Mesenchymal stem cell (in vitro differentiated cells and primary cell): ENCODE measurements at regions not wholly inside any gene's neighbourhood (a gene's known extent, or its start where the extent isn't known, plus 50 kb on each side); places are given as distances from the start of the nearest gene placed in this dataset.

ENCODE experiments used
- DNase-seq: peaks from one replicate; pipeline ENCODE4 v3.0.0-alpha.2; 2013
- H2AFZ ChIP-seq: one replicate; pipeline ENCODE4 v1.6.1; 2013; ENCODE audit warnings: low read depth, mild to moderate bottlenecking, control low read depth, inconsistent platforms, low read length, moderate library complexity
- H2AK5ac ChIP-seq: 2 replicates; pipeline ENCODE4 v1.6.1; 2013; ENCODE audit warnings: low read length, moderate library complexity, mild to moderate bottlenecking, inconsistent platforms; ENCODE audit not compliant: severe bottlenecking
- H2BK120ac ChIP-seq: one replicate; pipeline ENCODE4 v1.6.1; 2013; ENCODE audit warnings: low read depth, mild to moderate bottlenecking, inconsistent platforms, low read length, moderate library complexity
- H2BK12ac ChIP-seq, 2 experiments: one replicate each; pipeline ENCODE4 v1.6.1; 2013; ENCODE audit warnings: inconsistent platforms in 2 of 2, low read length in 2 of 2, mild to moderate bottlenecking in 2 of 2, moderate library complexity in 2 of 2, control low read depth in 1 of 2
- H2BK15ac ChIP-seq: one replicate; pipeline ENCODE4 v1.6.1; 2013; ENCODE audit warnings: mild to moderate bottlenecking, low read depth, inconsistent platforms; ENCODE audit not compliant: poor library complexity, severe bottlenecking
- H2BK5ac ChIP-seq: 2 replicates; pipeline ENCODE4 v1.6.1; 2013; ENCODE audit warnings: low read depth, mild to moderate bottlenecking, low read length, control low read depth, inconsistent platforms; ENCODE audit not compliant: poor library complexity, severe bottlenecking
- H3K14ac ChIP-seq, 2 experiments: one replicate each; pipeline ENCODE4 v1.6.1; 2013; ENCODE audit warnings: inconsistent platforms in 2 of 2, low read length in 2 of 2, control low read depth in 1 of 2, mild to moderate bottlenecking in 1 of 2, moderate library complexity in 1 of 2
- H3K18ac ChIP-seq, 2 experiments: one replicate each; pipeline ENCODE4 v1.6.1; 2013; ENCODE audit warnings: inconsistent platforms in 2 of 2, low read length in 2 of 2, control low read depth in 1 of 2, low read depth in 1 of 2, mild to moderate bottlenecking in 1 of 2
- H3K23ac ChIP-seq, 2 experiments: one replicate each; pipeline ENCODE4 v1.6.1; 2013; ENCODE audit warnings: inconsistent platforms in 2 of 2, low read length in 2 of 2, mild to moderate bottlenecking in 2 of 2, moderate library complexity in 2 of 2, control low read depth in 1 of 2
- H3K27ac ChIP-seq: 2 replicates; pipeline ENCODE4 v1.5.1; 2013; ENCODE audit warnings: mild to moderate bottlenecking, moderate library complexity, low read length, control low read depth, inconsistent platforms; ENCODE audit not compliant: poor library complexity, severe bottlenecking
- H3K27me3 ChIP-seq, 2 experiments: 2 replicates each; pipeline versions ENCODE4 v1.6.1 to v1.7.0; 2013; ENCODE audit warnings: low read length in 2 of 2, mild to moderate bottlenecking in 2 of 2, moderate library complexity in 2 of 2, control low read depth in 1 of 2, inconsistent platforms in 1 of 2; ENCODE audit not compliant: control insufficient read depth in 1 of 2, insufficient read depth in 1 of 2
- H3K36me3 ChIP-seq, 2 experiments: 2 replicates each; pipeline versions ENCODE4 v1.6.1 to v1.7.0; 2013; ENCODE audit warnings: low read length in 2 of 2, control low read depth in 1 of 2, inconsistent platforms in 1 of 2, low read depth in 1 of 2, mild to moderate bottlenecking in 1 of 2; ENCODE audit not compliant: insufficient read depth in 2 of 2, control insufficient read depth in 1 of 2
- H3K4ac ChIP-seq, 2 experiments: one replicate each; pipeline ENCODE4 v1.6.1; 2013; ENCODE audit warnings: inconsistent platforms in 2 of 2, low read length in 2 of 2, mild to moderate bottlenecking in 2 of 2, moderate library complexity in 2 of 2, control low read depth in 1 of 2, low read depth in 1 of 2
- H3K4me1 ChIP-seq: 2 replicates; pipeline ENCODE4 v1.6.1; 2013; ENCODE audit warnings: low read depth, low read length, control low read depth; ENCODE audit not compliant: control insufficient read depth, insufficient read depth
- H3K4me2 ChIP-seq: 2 replicates; pipeline ENCODE4 v1.6.1; 2013; ENCODE audit warnings: low read length, mild to moderate bottlenecking, inconsistent platforms; ENCODE audit not compliant: poor library complexity, severe bottlenecking
- H3K4me3 ChIP-seq, 2 experiments: 2 replicates each; pipeline versions ENCODE4 v1.5.1 to v1.7.0; 2013; ENCODE audit warnings: low read length in 2 of 2, mild to moderate bottlenecking in 2 of 2, control low read depth in 1 of 2, low read depth in 1 of 2; ENCODE audit not compliant: insufficient read depth in 1 of 2
- H3K79me1 ChIP-seq: replicated peaks from 2 replicates; pipeline ENCODE4 v1.6.1; 2013; ENCODE audit warnings: mild to moderate bottlenecking, control low read depth, low read length, inconsistent platforms; ENCODE audit not compliant: poor library complexity, severe bottlenecking
- H3K9ac ChIP-seq: 2 replicates; pipeline ENCODE4 v1.7.0; 2013; ENCODE audit warnings: mild to moderate bottlenecking, low read length, moderate library complexity
- H3K9me3 ChIP-seq: 2 replicates; pipeline ENCODE4 v1.7.0; 2013; ENCODE audit warnings: mild to moderate bottlenecking, low read length; ENCODE audit not compliant: control insufficient read depth
- H4K8ac ChIP-seq: one replicate; pipeline ENCODE4 v1.6.1; 2013; ENCODE audit warnings: inconsistent platforms, mild to moderate bottlenecking, low read length, moderate library complexity
- H4K91ac ChIP-seq: one replicate; pipeline ENCODE4 v1.6.1; 2013; ENCODE audit warnings: mild to moderate bottlenecking, low read length, inconsistent platforms
- WGBS: methylation state at CpG from one replicate; pipeline ENCODE4 v1.1.7; 2013; ENCODE audit warnings: mixed read lengths; 5-methylcytosine and 5-hydroxymethylcytosine counted together

DNA sequence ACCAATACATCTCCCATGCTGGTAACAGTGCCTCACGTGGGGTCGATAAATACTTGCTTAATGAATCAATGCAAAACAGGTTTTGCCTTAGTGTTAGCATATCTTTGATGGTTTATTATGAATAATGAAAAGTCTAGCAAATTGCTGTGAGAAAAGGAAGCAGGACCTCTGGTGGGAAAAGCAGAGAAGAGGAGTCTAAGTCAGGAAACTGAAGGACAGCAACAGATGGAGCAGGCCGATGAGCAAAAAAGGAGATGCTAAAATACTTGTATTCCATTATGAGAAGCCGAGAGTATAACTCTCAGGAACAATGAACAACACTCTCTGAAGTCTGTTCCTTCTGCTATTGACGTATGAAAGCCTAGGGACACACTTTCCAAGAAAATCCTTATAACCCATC is 555.2 kb upstream of the KLHL29 start:
- DNase-seq = no peak
- H3K4ac ChIP-seq = no peak overlapping the region
- H3K14ac ChIP-seq = no peak overlapping the region
- 82% methylated on average over 4 of the region's 5 CpGs for WGBS
- H3K27me3 ChIP-seq = no peaks in the 10 kb centered on the region
- H4K91ac ChIP-seq = no peak overlapping the region
- no peak overlapping the region for H3K4me3 ChIP-seq
- H3K4me1 ChIP-seq = no peaks in the 10 kb centered on the region
- no peak overlapping the region for H3K23ac ChIP-seq
- H3K79me1 ChIP-seq = no peaks in the 10 kb centered on the region
- H2BK15ac ChIP-seq = no peak overlapping the region
- H3K9me3 ChIP-seq = no peaks in the 10 kb centered on the region
- H3K27ac ChIP-seq = no peak overlapping the region
- no peaks in the 10 kb centered on the region for H3K36me3 ChIP-seq
- no peak overlapping the region for H3K4me2 ChIP-seq
- no peak overlapping the region for H2AFZ ChIP-seq
- no peak overlapping the region for H2BK5ac ChIP-seq
- H2BK120ac ChIP-seq = no peak overlapping the region
- no peak overlapping the region for H2BK12ac ChIP-seq
- no peak overlapping the region for H3K9ac ChIP-seq
- H4K8ac ChIP-seq = no peak overlapping the region
- H2AK5ac ChIP-seq = no peak overlapping the region
- no peak overlapping the region for H3K18ac ChIP-seq

DNA sequence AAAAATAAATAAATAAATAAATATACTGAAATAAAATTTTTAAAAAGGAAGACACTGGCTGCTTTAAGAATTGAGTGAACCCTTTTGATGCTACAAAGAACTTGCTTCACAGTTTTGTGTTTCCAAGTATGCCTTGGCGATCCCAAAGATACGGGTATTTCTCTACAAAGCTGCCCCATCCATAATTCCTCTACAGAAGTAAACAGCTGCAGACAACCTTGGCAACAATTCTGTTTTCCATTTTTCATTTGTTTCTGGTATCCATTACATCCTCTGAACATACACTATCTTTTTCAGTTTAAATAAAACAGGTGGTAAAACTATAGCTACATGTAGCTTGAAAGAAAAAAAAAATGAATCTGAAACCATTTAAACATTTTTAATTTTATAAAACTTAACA is 552.8 kb upstream of the KLHL29 start:
- H3K4ac ChIP-seq = no peak overlapping the region
- no peak overlapping the region for H3K4me3 ChIP-seq
- no peak overlapping the region for H3K27ac ChIP-seq
- H4K91ac ChIP-seq = no peak overlapping the region
- no peaks in the 10 kb centered on the region for H3K27me3 ChIP-seq
- H2AFZ ChIP-seq = no peak overlapping the region
- H2BK12ac ChIP-seq = no peak overlapping the region
- H2BK5ac ChIP-seq = no peak overlapping the region
- no peak overlapping the region for H2BK120ac ChIP-seq
- H3K23ac ChIP-seq = no peak overlapping the region
- H3K14ac ChIP-seq = no peak overlapping the region
- no peak overlapping the region for H2BK15ac ChIP-seq
- no peak overlapping the region for H3K18ac ChIP-seq
- no peaks in the 10 kb centered on the region for H3K9me3 ChIP-seq
- H3K4me2 ChIP-seq = no peak overlapping the region
- no peak for DNase-seq
- WGBS = 94% methylated on average over 2 of the region's 2 CpGs
- H3K4me1 ChIP-seq = no peaks in the 10 kb centered on the region
- H3K9ac ChIP-seq = no peak overlapping the region
- no peak overlapping the region for H2AK5ac ChIP-seq
- H4K8ac ChIP-seq = no peak overlapping the region
- H3K79me1 ChIP-seq = no peaks in the 10 kb centered on the region
- no peaks in the 10 kb centered on the region for H3K36me3 ChIP-seq

- Histone ChIP-seq H3K4me3 (no peak overlapping the region), H3K79me1 (no peaks in the 10 kb centered on the region), H2BK5ac (no peak overlapping the region), H3K27ac (no peak overlapping the region), H3K4ac (no peak overlapping the region), H4K91ac (no peak overlapping the region), H2AFZ (no peak overlapping the region), H3K23ac (no peak overlapping the region), H3K14ac (no peak overlapping the region), H4K8ac (no peak overlapping the region), H3K4me2 (no peak overlapping the region), H2BK15ac (no peak overlapping the region), H2BK120ac (no peak overlapping the region), H3K9me3 (no peaks in the 10 kb centered on the region), H3K4me1 (no peaks in the 10 kb centered on the region), H3K27me3 (no peaks in the 10 kb centered on the region), H3K18ac (no peak overlapping the region), H3K36me3 (no peaks in the 10 kb centered on the region), H3K9ac (no peak overlapping the region), H2BK12ac (no peak overlapping the region), H2AK5ac (no peak overlapping the region)
- DNase-seq = no peak
Measured at GRCh38 chr2:22838461-22838860, 546.5 kb upstream of the KLHL29 start.

DNA sequence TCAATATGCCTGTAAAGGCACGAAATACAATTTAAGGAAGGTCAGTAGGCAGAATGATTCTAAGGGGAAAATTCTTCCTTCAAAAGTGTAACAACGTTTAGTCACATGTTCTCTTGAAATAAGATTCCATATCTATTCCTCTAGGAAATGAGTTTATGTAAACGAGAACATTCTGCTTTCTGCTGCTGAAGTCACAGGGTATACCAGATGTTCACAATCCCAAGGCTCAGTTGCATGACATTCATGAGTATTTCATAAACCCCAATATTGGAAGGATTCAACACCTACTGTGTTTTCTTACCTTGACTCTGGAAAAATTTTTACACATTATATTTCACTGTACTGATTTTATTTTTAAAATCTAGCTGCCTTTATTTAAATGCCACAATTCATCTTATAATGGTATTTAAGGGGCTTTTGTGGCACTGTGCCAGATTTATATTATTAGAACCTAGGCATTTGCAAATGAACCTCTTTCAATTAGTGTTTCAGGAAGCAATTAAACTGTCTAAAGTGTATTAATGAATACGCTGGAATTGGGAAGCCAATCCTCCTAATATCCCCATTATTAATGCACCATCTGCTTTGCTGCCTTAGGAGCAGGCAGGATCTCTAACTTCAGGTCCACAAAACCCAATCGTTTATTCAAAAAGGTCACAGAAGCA is 542.6 kb upstream of the KLHL29 start:
- H3K79me1 ChIP-seq = no peaks in the 10 kb centered on the region
- no peak overlapping the region for H3K4me2 ChIP-seq
- H4K8ac ChIP-seq = no peak overlapping the region
- H2BK12ac ChIP-seq = no peak overlapping the region
- no peak overlapping the region for H3K4me3 ChIP-seq
- H3K4me1 ChIP-seq = no peaks in the 10 kb centered on the region
- no peak overlapping the region for H3K9ac ChIP-seq
- no peak for DNase-seq
- H4K91ac ChIP-seq = no peak overlapping the region
- H3K23ac ChIP-seq = no peak overlapping the region
- no peak overlapping the region for H3K27ac ChIP-seq
- 72% methylated on average over 2 of the region's 5 CpGs for WGBS
- no peak overlapping the region for H2BK5ac ChIP-seq
- H2AFZ ChIP-seq = no peak overlapping the region
- H3K18ac ChIP-seq = no peak overlapping the region
- H3K9me3 ChIP-seq = no peaks in the 10 kb centered on the region
- no peak overlapping the region for H2BK120ac ChIP-seq
- no peak overlapping the region for H2AK5ac ChIP-seq
- no peaks in the 10 kb centered on the region for H3K36me3 ChIP-seq
- H3K4ac ChIP-seq = no peak overlapping the region
- H2BK15ac ChIP-seq = no peak overlapping the region
- H3K27me3 ChIP-seq = no peaks in the 10 kb centered on the region
- H3K14ac ChIP-seq = no peak overlapping the region
